ENCODE measurements at regions not wholly inside any gene's neighbourhood (a gene's known extent, or its start where the extent isn't known, plus 50 kb on each side); places are given as distances from the start of the nearest gene placed in this dataset.

DNA sequence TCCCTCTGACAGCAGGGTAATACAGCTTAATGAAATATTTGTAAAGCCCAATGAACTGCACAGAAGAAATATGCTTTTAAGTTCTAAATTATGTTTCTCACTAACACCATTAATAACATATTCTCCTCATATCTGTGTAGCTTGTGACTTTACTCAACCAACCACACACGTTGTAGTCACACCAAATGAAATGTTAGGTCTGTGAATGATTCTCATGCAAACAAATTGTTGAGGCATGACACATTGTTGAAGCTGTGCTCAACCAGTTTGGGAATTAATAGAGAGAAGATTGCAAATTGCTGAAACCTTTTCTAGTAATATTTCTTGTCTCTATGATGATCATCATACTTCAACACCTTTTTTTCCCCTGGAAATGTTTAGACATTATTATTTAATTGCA is 645.9 kb downstream of the PCDH7 start:
- TF ChIP-seq RAD21 (IDR thresholded peaks at IDR 0.05; ENCODE audit: low read depth) (no peak), CEBPB (IDR thresholded peaks at IDR 0.05) (no peak), EP300 (IDR thresholded peaks at IDR 0.05; ENCODE audit: borderline replicate concordance) (no peak), YY1 (IDR thresholded peaks at IDR 0.05; ENCODE audit: low read depth) (no peak), FOXM1 (IDR thresholded peaks at IDR 0.05; ENCODE audit: borderline replicate concordance, low read depth) (no peak), NFIC (IDR thresholded peaks at IDR 0.05) (no peak), TAF1 (IDR thresholded peaks at IDR 0.05; ENCODE audit: low read depth) (no peak), TCF12 (IDR thresholded peaks at IDR 0.05; ENCODE audit: low read depth) (no peak), ZBTB7A (IDR thresholded peaks at IDR 0.05; ENCODE audit: low read depth) (no peak), REST (IDR thresholded peaks at IDR 0.05; ENCODE audit: low read depth) (no peak), EGR1 (IDR thresholded peaks at IDR 0.05) (no peak), CREB1 (IDR thresholded peaks at IDR 0.05; ENCODE audit: low read depth) (no peak), MAX (IDR thresholded peaks at IDR 0.05) (no peak), TEAD4 (IDR thresholded peaks at IDR 0.05) (no peak)
- TF ChIP-seq, protein P1, sequence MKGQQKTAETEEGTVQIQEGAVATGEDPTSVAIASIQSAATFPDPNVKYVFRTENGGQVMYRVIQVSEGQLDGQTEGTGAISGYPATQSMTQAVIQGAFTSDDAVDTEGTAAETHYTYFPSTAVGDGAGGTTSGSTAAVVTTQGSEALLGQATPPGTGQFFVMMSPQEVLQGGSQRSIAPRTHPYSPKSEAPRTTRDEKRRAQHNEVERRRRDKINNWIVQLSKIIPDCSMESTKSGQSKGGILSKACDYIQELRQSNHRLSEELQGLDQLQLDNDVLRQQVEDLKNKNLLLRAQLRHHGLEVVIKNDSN (IDR thresholded peaks at IDR 0.05), result no peak

GRCh38 chr4:31370866-31371465 is 650.8 kb downstream of the PCDH7 start:
- TF ChIP-seq RAD21 (IDR thresholded peaks at IDR 0.05; ENCODE audit: low read depth) (peak; percentile 77), FOXM1 (IDR thresholded peaks at IDR 0.05; ENCODE audit: borderline replicate concordance, low read depth) (no peak), ZBTB7A (IDR thresholded peaks at IDR 0.05; ENCODE audit: low read depth) (no peak)
- TF ChIP-seq, protein P1 (IDR thresholded peaks at IDR 0.05), result no peak

DNA sequence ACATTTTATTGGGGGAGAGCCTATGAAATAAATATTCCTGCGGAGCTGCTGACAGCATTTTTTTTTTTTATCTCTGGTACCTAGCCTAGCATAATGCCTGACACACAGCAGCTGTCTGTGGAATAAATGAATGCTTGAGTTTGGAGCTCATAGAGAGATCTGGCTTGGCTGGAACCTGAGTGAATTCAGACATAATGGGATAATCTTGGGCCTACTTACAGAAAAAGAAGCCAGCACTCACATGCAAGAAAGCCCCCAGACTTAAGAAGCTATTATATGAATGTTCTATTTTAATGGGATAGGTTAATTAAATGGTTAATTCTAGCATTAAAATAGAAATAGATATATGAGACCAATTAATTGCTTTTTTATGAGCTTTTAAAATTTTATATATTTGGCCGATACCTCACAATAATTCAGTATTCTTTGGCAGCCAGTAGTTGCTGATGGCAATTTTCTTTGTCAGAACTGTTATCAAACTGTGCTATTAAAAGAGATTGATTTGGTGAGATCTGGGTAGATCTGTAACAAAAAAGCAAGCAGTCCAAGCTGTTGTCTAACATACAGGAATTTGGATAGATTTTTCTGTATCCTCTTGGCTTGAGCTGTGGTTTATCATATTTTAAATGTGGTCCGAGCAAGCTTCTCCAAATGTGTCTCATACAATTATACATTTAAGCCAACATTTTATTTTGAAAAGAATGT is 654.2 kb downstream of the PCDH7 start:
- TF ChIP-seq TCF12 (IDR thresholded peaks at IDR 0.05; ENCODE audit: low read depth) (no peak), CEBPB (IDR thresholded peaks at IDR 0.05) (no peak), ZBTB7A (IDR thresholded peaks at IDR 0.05; ENCODE audit: low read depth) (no peak), EP300 (IDR thresholded peaks at IDR 0.05; ENCODE audit: borderline replicate concordance) (no peak), MAX (IDR thresholded peaks at IDR 0.05) (no peak), TEAD4 (IDR thresholded peaks at IDR 0.05) (no peak), FOXM1 (IDR thresholded peaks at IDR 0.05; ENCODE audit: borderline replicate concordance, low read depth) (no peak), YY1 (IDR thresholded peaks at IDR 0.05; ENCODE audit: low read depth) (no peak), RAD21 (IDR thresholded peaks at IDR 0.05; ENCODE audit: low read depth) (no peak), EGR1 (IDR thresholded peaks at IDR 0.05) (no peak)
- TF ChIP-seq, protein P1 (IDR thresholded peaks at IDR 0.05), result no peak

DNA sequence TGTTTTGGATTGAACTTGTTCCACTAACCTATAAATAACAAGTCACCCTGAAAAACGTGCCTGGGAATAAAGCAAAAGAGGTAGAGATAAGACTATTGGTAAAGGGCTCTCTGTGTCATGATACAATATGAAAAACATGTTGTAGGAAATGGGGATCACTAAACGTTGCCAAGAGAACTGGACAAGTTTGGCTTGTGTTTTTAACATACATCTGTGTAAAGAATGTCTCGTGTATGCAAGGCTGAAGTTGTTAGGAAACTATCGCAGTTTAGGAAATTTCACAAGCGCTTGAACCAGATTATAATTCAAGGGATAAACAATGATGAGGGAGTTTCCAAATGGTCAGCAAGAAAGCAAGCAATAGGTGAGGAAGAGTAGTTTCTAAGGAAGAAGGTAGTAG is 655.8 kb downstream of the PCDH7 start:
- TF ChIP-seq EP300 (IDR thresholded peaks at IDR 0.05; ENCODE audit: borderline replicate concordance), result no peak
- no peak for TF ChIP-seq TEAD4 (IDR thresholded peaks at IDR 0.05)
- TF ChIP-seq RAD21 (IDR thresholded peaks at IDR 0.05; ENCODE audit: low read depth), result no peak
- TF ChIP-seq TCF12 (IDR thresholded peaks at IDR 0.05; ENCODE audit: low read depth), result no peak
- no peak for TF ChIP-seq TAF1 (IDR thresholded peaks at IDR 0.05; ENCODE audit: low read depth)
- no peak for TF ChIP-seq YY1 (IDR thresholded peaks at IDR 0.05; ENCODE audit: low read depth)
- TF ChIP-seq CREB1 (IDR thresholded peaks at IDR 0.05; ENCODE audit: low read depth), result no peak

DNA sequence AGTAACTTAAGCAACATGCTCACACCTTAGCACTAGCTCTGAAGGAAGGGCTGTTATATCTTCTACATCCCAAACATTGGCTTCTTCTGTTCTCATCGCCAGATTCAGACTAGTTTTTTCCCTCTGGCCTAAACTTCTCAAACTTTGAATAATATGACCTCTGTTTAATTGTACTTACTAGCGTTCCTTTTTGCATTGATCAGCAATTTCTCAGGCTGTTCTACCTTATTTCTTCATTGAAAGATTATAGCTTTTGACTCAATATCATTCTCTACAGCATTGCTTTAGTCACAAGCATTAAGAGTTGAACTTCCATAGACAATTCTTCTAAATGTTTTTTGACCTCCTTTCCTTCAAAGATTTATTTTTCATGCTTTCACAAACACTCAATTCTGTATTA is 659.2 kb downstream of the PCDH7 start:
- TF ChIP-seq TCF12 (IDR thresholded peaks at IDR 0.05; ENCODE audit: low read depth) (no peak), TAF1 (IDR thresholded peaks at IDR 0.05; ENCODE audit: low read depth) (no peak), CREB1 (IDR thresholded peaks at IDR 0.05; ENCODE audit: low read depth) (no peak), MAX (IDR thresholded peaks at IDR 0.05) (no peak), EGR1 (IDR thresholded peaks at IDR 0.05) (no peak), FOXM1 (IDR thresholded peaks at IDR 0.05; ENCODE audit: borderline replicate concordance, low read depth) (no peak), TEAD4 (IDR thresholded peaks at IDR 0.05) (no peak), RAD21 (IDR thresholded peaks at IDR 0.05; ENCODE audit: low read depth) (no peak), REST (IDR thresholded peaks at IDR 0.05; ENCODE audit: low read depth) (no peak), CEBPB (IDR thresholded peaks at IDR 0.05) (no peak), ZBTB7A (IDR thresholded peaks at IDR 0.05; ENCODE audit: low read depth) (no peak), NFIC (IDR thresholded peaks at IDR 0.05) (no peak), YY1 (IDR thresholded peaks at IDR 0.05; ENCODE audit: low read depth) (no peak), EP300 (IDR thresholded peaks at IDR 0.05; ENCODE audit: borderline replicate concordance) (no peak)
